COLO668 (cell line): ENCODE measurements at regions not wholly inside any gene's neighbourhood (a gene's known extent, or its start where the extent isn't known, plus 50 kb on each side); places are given as distances from the start of the nearest gene placed in this dataset.

Experiments
- DNase-seq: peaks from one replicate; lab custom pipeline; 2025; ENCODE audit not compliant: unreplicated experiment; lab: John Stamatoyannopoulos, UW

DNA sequence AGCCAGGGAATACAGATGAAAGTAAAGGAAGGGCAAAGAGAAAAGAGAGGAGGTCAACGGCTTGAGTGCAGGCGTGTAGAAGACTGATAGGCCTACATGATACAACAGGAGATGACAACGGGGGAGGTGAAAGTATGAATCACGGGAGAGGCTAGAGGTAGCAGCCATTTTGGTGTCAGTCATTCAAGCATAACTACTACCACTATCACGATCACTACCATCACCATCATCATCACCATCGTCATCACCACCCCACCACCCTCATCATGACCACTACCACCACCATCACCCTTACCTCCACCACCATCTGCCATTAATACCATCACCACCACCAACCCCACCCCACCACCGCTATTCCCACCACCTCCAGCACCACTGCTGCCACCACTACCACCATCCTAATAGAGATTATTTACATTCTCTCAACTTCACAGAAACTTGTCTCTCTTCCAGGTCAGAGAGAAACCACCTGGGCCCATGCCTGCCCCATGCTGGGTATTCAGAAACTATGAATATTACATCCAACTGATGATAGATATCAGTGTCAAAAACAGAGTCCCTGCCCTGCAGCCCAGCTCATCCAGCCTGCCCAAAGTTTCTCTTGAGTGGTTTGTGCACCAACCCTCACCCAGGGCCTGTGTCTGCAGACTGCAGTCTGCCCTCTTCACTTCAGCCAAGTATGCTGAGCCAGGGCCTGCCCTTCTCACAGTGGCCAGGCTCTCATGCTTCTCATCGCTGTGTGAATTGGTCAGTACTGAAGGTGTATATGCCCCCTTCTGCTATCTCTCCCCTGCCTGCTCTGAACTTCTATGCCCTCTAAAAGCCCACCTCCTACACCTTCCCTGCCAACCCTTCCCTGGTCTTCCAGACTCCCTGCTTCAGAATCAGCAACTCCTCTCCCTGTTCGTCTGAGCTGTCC lies 215.6 kb upstream of the TLE3 start:
- DNase-seq = no peak

DNA sequence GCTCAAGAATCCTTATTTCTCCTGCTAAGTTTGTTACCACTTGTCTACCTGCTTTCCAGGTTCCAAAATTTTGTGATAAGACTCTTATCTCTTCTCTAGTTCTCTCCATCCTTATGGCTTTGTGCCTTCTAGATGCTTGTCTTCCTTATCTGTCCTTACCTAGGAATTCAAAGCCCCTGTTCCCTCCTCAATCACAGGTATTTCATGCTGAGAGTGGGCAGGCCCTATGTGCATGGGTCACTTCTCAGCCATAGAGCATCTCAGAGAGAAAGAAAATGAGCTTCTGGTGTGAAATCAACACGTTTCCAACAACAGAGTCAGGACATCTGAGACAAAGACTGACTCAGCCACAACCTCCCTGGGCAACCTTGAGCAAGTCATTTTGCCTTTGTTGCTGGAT lies 214.1 kb upstream of the TLE3 start:
- DNase-seq = no peak

GRCh38 chr15:70309716-70310115 lies 212.0 kb upstream of the TLE3 start:
- DNase-seq = no peak

DNA sequence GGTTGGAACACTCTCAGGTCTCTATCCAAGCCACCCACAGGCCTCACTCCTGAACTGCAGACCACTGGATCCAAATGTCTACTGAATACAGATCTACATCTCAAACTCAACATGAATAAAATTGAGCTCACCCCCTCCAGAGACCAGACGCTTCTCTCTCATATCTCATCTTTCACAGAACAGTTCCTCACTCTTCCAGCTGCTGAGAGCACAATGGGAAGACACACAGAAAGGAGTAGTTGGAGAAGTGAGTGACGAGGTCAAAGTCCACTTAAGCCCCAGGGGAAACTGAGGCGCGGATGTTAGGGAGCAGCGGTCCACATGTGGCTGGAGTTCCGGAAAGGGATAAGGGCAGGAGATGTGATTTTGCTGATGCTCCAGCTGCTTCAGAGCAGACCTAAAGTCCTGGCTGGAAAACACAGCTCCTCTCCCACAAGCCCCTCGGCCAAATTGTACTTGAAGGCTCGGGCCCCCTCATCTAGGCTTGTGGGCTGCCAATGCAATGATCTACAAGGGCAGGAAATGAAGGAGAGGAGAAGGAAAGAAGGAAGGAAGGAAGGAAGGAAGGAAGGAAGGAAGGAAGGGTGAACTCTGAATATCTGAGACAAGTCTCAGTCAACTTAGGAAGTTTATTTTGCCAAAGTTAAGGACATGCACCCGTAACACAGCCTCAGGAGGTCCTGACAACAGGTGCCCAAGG lies 211.2 kb upstream of the TLE3 start:
- DNase-seq = no peak

- no peak for DNase-seq
Measured at GRCh38 chr15:70308011-70308734, 210.5 kb upstream of the TLE3 start.

GRCh38 chr15:70306582-70306981 lies 208.9 kb upstream of the TLE3 start:
- no peak for DNase-seq

GRCh38 chr15:70306081-70306480 lies 208.4 kb upstream of the TLE3 start:
- DNase-seq = no peak

- no peak for DNase-seq
Measured at GRCh38 chr15:70303981-70304380, 206.3 kb upstream of the TLE3 start.

DNA sequence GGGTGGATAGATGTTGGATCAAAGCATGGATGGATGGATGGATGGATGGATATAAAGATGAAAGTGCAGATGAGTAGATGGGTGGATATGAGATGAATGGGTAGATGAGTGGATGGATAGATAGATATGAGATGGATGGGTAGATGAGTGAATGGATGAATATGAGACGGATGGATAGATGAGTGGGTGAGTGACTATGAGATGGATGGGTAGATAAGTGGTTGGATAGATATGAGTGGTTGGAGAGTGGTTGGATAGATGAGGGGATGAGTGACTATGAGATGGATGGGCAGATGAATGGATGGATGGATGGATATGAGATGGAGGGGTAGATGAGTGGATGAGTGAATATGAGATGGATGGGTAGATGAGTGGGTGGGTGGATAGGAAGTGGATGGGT lies 204.6 kb upstream of the TLE3 start:
- no peak for DNase-seq

- DNase-seq = no peak
Measured at GRCh38 chr15:70301396-70301795, 203.7 kb upstream of the TLE3 start.

DNA sequence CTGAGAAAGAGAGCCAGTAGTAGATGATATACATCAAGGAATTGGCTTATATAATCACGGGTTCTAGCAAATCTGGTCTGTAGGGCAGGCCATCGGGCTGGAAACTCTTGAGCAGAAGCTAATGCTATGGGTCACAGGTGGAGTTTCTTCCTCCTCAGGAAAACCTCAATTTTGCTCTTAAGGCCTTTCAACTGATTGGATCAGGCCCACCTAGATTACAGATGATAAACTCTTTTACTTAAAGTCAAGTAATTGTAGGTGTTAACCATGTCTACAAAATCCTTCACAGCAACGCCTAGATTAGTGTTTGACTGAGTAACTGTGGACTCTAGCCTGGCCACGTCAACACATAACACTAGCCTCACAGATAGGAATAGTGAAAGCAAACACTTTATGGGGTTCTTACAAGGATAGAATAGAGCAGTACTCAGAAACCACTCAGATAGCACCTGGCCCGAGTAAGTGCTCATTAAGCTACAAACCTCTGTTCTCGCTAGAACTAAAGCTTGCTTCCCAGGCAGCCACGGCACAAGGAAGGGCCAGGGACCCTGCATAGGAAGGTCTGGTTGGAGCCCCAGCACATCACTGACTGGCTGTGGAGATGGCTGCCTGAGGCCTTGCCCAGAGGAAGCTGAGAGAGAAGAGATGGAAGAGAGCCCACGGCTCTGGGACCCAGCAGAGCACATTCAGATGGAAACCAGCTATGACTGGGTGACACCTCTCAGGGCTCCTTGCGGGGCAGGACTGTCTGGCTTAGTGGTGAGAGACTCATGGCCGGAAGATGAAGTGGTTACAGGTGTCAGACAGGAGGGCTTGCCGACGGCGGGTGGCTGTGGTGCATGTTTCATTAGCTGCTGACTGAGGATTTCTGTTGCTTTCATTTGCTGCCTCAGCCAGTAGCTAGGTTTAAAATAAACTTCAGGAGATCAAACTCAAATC lies 202.5 kb upstream of the TLE3 start:
- peak; percentile 50 for DNase-seq

DNA sequence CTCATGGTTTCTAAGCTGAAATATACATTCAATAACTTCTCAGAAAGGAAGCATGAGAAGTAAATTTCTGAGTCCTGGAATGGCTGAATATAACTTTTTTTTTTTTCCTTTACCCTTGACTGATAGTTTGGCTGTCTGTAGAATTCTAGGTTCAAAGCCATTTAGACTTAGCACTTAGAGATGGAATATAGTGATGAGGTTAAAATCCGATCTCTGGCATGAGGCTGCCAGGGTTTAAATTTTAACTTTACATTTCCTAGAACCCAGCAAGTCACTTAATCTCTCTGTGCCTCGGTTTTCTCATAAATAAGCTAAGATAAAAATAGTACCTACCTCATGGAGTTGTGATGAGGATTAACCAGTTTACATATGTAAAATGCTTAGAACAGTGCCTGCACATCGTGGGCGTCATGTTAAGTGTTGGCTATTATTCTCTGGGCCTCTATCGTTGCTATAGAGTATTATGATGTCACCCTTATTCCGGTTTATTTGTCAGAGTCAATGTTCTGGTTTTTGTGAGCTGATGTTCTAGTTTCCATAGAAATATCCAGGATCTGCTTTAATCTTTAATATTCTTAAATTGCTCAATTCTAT lies 199.8 kb upstream of the TLE3 start:
- DNase-seq = no peak

GRCh38 chr15:70294731-70295305 lies 197.1 kb upstream of the TLE3 start:
- DNase-seq = no peak

- DNase-seq = no peak
Measured at GRCh38 chr15:70293591-70294470, 196.1 kb upstream of the TLE3 start.

GRCh38 chr15:70293138-70293537 lies 195.4 kb upstream of the TLE3 start:
- DNase-seq = no peak

GRCh38 chr15:70292076-70292760 lies 194.5 kb upstream of the TLE3 start:
- no peak for DNase-seq

- DNase-seq = no peak
Measured at GRCh38 chr15:70291305-70292075, 193.8 kb upstream of the TLE3 start.

DNA sequence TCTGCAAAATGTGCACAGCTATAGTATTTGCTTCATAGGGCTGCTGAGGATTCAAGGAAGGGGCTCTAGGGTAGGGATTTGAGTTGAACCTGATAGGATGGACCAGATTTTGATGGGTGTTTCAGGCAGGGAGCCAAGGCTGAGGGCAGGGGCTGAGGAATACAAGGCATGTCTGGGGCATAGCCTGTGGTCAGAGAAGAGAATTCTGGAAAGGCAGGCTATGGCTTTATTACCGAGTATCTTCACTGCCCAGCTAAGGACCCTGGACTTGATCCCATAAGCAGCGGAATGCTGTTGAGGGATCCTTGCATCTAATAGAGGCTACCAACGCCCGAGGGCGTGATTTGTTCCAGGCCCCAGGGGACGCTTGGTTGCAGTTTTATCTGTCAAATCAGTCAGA lies 193.0 kb upstream of the TLE3 start:
- no peak for DNase-seq
